Tibial artery (tissue), 4 donors: ENCODE measurements at regions not wholly inside any gene's neighbourhood (a gene's known extent, or its start where the extent isn't known, plus 50 kb on each side); places are given as distances from the start of the nearest gene placed in this dataset.

Experiments
- DNase-seq, 2 donors: peaks; one replicate each; pipeline ENCODE4 v3.0.0-alpha.2; 2019
- H3K27ac ChIP-seq, 2 donors: fragments of 200-600 bp; sonication (generic) in 1 of 2; 1 replicate in 1 of 2; 2 replicates in 1 of 2; pipeline ENCODE4 v1.5.1; 2018 to 2019; ENCODE audit warnings: mild to moderate bottlenecking in 1 of 2
- H3K27me3 ChIP-seq, 2 donors: fragments of 200-600 bp; sonication (generic) in 1 of 2; one replicate each; pipeline versions ENCODE4 v1.5.1 to v1.6.0; 2016 to 2019
- H3K36me3 ChIP-seq, 3 donors: fragments of 200-600 bp; sonication (generic) in 2 of 3; one replicate each; pipeline ENCODE4 v1.5.1; 2016 to 2019; ENCODE audit warnings: mild to moderate bottlenecking in 2 of 3
- H3K4me1 ChIP-seq, 4 donors: fragments of 200-600 bp; sonication (generic) in 2 of 4; 1 replicate in 3 of 4; 2 replicates in 1 of 4; pipeline ENCODE4 v1.5.1; 2016 to 2019
- H3K4me3 ChIP-seq, 2 donors: fragments of 200-600 bp; sonication (generic) in 1 of 2; 1 replicate in 1 of 2; 2 replicates in 1 of 2; pipeline ENCODE4 v1.5.1; 2018 to 2019; ENCODE audit warnings: mild to moderate bottlenecking in 2 of 2
- H3K9me3 ChIP-seq, 3 donors: fragments of 200-600 bp; sonication (generic) in 1 of 3; one replicate each; pipeline ENCODE4 v1.5.1; 2016 to 2019
- CTCF ChIP-seq, 2 experiments: fragments of 200-600 bp in 1 of 2; fragments of 450-650 bp in 1 of 2; IDR thresholded peaks; one replicate each; pipeline ENCODE4 v1.5.1; 2017 to 2019; ENCODE audit warnings: antibody characterized with exemption in 2 of 2, mild to moderate bottlenecking in 1 of 2, moderate library complexity in 1 of 2
- intact Hi-C: fragments of 100-400 bp; cut with DNase I; formaldehyde crosslinking; loops from one replicate; pipeline ENCODE4 v1.15.0; 2023; ENCODE audit warnings: low total_unique reads

- intact Hi-C loops: no loop called here
- no peak overlapping the region for H3K4me3 ChIP-seq
- no peak for DNase-seq
- no peaks in the 10 kb centered on the region for H3K4me1 ChIP-seq
- no peak for TF ChIP-seq CTCF (IDR thresholded peaks at IDR 0.05)
- no peaks in the 10 kb centered on the region for H3K27me3 ChIP-seq
- no peaks in the 10 kb centered on the region for H3K36me3 ChIP-seq
- H3K27ac ChIP-seq: no peak overlapping the region
- no peaks in the 10 kb centered on the region for H3K9me3 ChIP-seq
These were observed 199.6 kb downstream of the UQCRFS1 start for GRCh38 chr19:29013325-29013724.

- no peak overlapping the region for H3K27ac ChIP-seq
- DNase-seq: no peak
- H3K4me3 ChIP-seq: no peak overlapping the region
- intact Hi-C loops: no loop called here
- no peaks in the 10 kb centered on the region for H3K9me3 ChIP-seq
- no peaks in the 10 kb centered on the region for H3K4me1 ChIP-seq
- TF ChIP-seq CTCF (IDR thresholded peaks at IDR 0.05): no peak
- H3K36me3 ChIP-seq: no peaks in the 10 kb centered on the region
- no peaks in the 10 kb centered on the region for H3K27me3 ChIP-seq
These were observed 200.5 kb downstream of the UQCRFS1 start for GRCh38 chr19:29012457-29012856.

- Histone ChIP-seq H3K4me3 (no peak overlapping the region), H3K36me3 (no peaks in the 10 kb centered on the region), H3K9me3 (no peaks in the 10 kb centered on the region), H3K27me3 (no peaks in the 10 kb centered on the region), H3K27ac (no peak overlapping the region), H3K4me1 (no peaks in the 10 kb centered on the region)
- no peak for TF ChIP-seq CTCF (IDR thresholded peaks at IDR 0.05)
- intact Hi-C loops: no loop called here
- no peak for DNase-seq
These were observed 202.7 kb downstream of the UQCRFS1 start for GRCh38 chr19:29010276-29010675.

- TF ChIP-seq CTCF (IDR thresholded peaks at IDR 0.05): no peak
- Histone ChIP-seq H3K27ac (no peak overlapping the region), H3K4me3 (no peak overlapping the region), H3K36me3 (no peaks in the 10 kb centered on the region), H3K9me3 (no peaks in the 10 kb centered on the region), H3K27me3 (no peaks in the 10 kb centered on the region), H3K4me1 (no peaks in the 10 kb centered on the region)
- intact Hi-C loops: no loop called here
- no peak for DNase-seq
These were observed 206.8 kb downstream of the UQCRFS1 start for GRCh38 chr19:29006057-29006735.

GRCh38 chr19:29004796-29005195 is 208.2 kb downstream of the UQCRFS1 start:
- Histone ChIP-seq H3K9me3 (no peaks in the 10 kb centered on the region), H3K36me3 (no peaks in the 10 kb centered on the region), H3K4me1 (no peaks in the 10 kb centered on the region), H3K27me3 (peaks cover 0 to 3% of the 10 kb centered on the region in 2 donors), H3K4me3 (no peak overlapping the region), H3K27ac (no peak overlapping the region)
- intact Hi-C loops: no loop called here
- no peak for DNase-seq
- TF ChIP-seq CTCF (IDR thresholded peaks at IDR 0.05): no peak
